ENCODE measurements at regions not wholly inside any gene's neighbourhood (a gene's known extent, or its start where the extent isn't known, plus 50 kb on each side); places are given as distances from the start of the nearest gene placed in this dataset.

- TF ChIP-seq EZH2phosphoT487 (IDR thresholded peaks at IDR 0.05; ENCODE audit: borderline replicate concordance) (no peak), ZNF274 (IDR thresholded peaks at IDR 0.05; ENCODE audit: low read depth, low read length) (no peak)
These were observed 1450.1 kb downstream of the KCNT2 start for GRCh38 chr1:195158091-195158490.

All from HCT116 (cell line).